K562 (cell line): ENCODE measurements at regions not wholly inside any gene's neighbourhood (a gene's known extent, or its start where the extent isn't known, plus 50 kb on each side); places are given as distances from the start of the nearest gene placed in this dataset.

ENCODE experiments used
- CBX1 ChIP-seq: sonication (generic); IDR thresholded peaks from 2 replicates; pipeline ENCODE4 v1.6.1; 2016; ENCODE audit warnings: antibody characterized with exemption, low read depth, mild to moderate bottlenecking
- EZH2 ChIP-seq: IDR thresholded peaks from 2 replicates; pipeline ENCODE4 v1.6.1; 2012; ENCODE audit warnings: low read depth, mild to moderate bottlenecking, inconsistent platforms, low read length, borderline replicate concordance
- FOXP1 ChIP-seq: sonication (generic); formaldehyde crosslinking; IDR thresholded peaks from 2 replicates; pipeline ENCODE4 v1.8.0; 2022; ENCODE audit warnings: mild to moderate bottlenecking, missing genetic modification reagents
- POLR2A ChIP-seq: fragments of 450-650 bp; conservative IDR thresholded peaks from 2 replicates; pipeline ENCODE4 v1.6.1; 2016
- REST ChIP-seq, 2 experiments: fragments of 450-650 bp; formaldehyde crosslinking in 1 of 2; IDR thresholded peaks; 2 replicates each; pipeline versions ENCODE4 v1.4.0 to v1.6.1; 2014 to 2020; ENCODE audit warnings: mild to moderate bottlenecking in 2 of 2, borderline replicate concordance in 1 of 2, low read depth in 1 of 2
- SIN3A ChIP-seq, 2 experiments: fragments of 150-350 bp in 1 of 2; IDR thresholded peaks; 2 replicates each; pipeline ENCODE4 v1.6.1; 2011 to 2016; ENCODE audit warnings: borderline replicate concordance in 2 of 2, low read depth in 2 of 2, low read length in 2 of 2, mild to moderate bottlenecking in 2 of 2, moderate library complexity in 2 of 2; ENCODE audit not compliant: control insufficient read depth in 1 of 2
- ZNF785 ChIP-seq: fragments of 250-450 bp; sonication (Bioruptor Pico); IDR thresholded peaks from 2 replicates; pipeline ENCODE4 v1.4.0; 2020; ENCODE audit warnings: mild to moderate bottlenecking
- TF ChIP-seq, protein P1 (sequence below): IDR thresholded peaks from 2 replicates; pipeline ENCODE4 v1.6.1; 2014; ENCODE audit warnings: antibody characterized with exemption
- TF ChIP-seq, protein P2 (sequence below): fragments of 250-450 bp; sonication (Bioruptor Pico); IDR thresholded peaks from 2 replicates; pipeline ENCODE4 v1.8.0; 2021; ENCODE audit warnings: mild to moderate bottlenecking, moderate library complexity
- TF ChIP-seq, protein P3 (sequence below), 3 experiments: IDR thresholded peaks in 2 of 3; conservative IDR thresholded peaks in 1 of 3; 2 replicates each; pipeline ENCODE4 v1.5.1; 2011 to 2012; ENCODE audit warnings: low read length in 3 of 3, mild to moderate bottlenecking in 3 of 3, control low read depth in 2 of 3, improper control_type of control experiment in 1 of 3, inconsistent platforms in 1 of 3, low read depth in 1 of 3, mixed read lengths in 1 of 3, moderate library complexity in 1 of 3; ENCODE audit not compliant: insufficient read depth in 2 of 3

DNA sequence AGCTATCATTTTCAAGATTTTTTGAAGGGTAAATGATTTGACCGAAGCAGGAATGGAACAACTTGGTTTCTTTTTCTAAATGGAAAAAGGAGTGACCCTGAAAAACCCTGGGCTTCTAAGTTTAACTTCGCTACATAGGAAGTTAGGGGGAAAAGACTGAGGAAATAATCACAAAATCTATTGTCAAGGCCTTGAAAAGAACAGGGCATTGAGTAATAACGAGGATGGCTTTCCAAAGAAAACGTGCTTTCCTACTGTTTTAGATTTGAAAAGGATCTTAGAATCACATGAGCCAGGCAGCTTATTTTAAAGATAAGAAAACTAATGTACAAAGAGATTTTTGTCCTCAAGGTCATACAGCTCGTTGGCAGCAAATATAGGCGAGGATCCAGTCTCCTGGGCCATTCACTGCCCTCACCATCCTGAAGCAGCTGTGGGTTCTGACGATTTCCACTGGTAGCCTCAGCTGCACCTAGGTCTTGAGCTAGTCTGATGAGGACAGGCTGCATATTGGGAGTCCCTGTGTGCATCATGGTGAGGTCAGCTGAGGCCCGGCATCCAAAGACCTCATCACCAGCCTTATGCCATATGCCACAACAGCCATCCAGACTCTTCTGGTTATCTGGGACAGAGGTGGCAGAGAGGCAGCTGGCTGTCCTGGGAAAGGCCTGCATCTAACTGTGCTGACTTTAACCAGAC lies 384.7 kb upstream of the NRP1 start:
- TF ChIP-seq POLR2A (no peak), SIN3A (IDR thresholded peaks at IDR 0.05; ENCODE audit: borderline replicate concordance in 2 of 2, control insufficient read depth in 1 of 2, low read depth in 2 of 2, low read length in 2 of 2) (no peak), CBX1 (no peak), REST (IDR thresholded peaks at IDR 0.05; ENCODE audit: borderline replicate concordance) (no peak), REST (CRISPR knock-in tag; IDR thresholded peaks at IDR 0.05; ENCODE audit: low read depth) (no peak), ZNF785 (CRISPR knock-in tag) (no peak), EZH2 (no peak), FOXP1 (CRISPR knock-in tag) (no peak)
- TF ChIP-seq, protein P1, sequence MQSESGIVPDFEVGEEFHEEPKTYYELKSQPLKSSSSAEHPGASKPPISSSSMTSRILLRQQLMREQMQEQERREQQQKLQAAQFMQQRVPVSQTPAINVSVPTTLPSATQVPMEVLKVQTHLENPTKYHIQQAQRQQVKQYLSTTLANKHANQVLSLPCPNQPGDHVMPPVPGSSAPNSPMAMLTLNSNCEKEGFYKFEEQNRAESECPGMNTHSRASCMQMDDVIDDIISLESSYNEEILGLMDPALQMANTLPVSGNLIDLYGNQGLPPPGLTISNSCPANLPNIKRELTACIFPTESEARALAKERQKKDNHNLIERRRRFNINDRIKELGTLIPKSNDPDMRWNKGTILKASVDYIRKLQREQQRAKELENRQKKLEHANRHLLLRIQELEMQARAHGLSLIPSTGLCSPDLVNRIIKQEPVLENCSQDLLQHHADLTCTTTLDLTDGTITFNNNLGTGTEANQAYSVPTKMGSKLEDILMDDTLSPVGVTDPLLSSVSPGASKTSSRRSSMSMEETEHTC = no peak
- TF ChIP-seq, protein P2, sequence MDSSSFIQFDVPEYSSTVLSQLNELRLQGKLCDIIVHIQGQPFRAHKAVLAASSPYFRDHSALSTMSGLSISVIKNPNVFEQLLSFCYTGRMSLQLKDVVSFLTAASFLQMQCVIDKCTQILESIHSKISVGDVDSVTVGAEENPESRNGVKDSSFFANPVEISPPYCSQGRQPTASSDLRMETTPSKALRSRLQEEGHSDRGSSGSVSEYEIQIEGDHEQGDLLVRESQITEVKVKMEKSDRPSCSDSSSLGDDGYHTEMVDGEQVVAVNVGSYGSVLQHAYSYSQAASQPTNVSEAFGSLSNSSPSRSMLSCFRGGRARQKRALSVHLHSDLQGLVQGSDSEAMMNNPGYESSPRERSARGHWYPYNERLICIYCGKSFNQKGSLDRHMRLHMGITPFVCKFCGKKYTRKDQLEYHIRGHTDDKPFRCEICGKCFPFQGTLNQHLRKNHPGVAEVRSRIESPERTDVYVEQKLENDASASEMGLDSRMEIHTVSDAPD (CRISPR knock-in tag) = no peak
- TF ChIP-seq, protein P3, sequence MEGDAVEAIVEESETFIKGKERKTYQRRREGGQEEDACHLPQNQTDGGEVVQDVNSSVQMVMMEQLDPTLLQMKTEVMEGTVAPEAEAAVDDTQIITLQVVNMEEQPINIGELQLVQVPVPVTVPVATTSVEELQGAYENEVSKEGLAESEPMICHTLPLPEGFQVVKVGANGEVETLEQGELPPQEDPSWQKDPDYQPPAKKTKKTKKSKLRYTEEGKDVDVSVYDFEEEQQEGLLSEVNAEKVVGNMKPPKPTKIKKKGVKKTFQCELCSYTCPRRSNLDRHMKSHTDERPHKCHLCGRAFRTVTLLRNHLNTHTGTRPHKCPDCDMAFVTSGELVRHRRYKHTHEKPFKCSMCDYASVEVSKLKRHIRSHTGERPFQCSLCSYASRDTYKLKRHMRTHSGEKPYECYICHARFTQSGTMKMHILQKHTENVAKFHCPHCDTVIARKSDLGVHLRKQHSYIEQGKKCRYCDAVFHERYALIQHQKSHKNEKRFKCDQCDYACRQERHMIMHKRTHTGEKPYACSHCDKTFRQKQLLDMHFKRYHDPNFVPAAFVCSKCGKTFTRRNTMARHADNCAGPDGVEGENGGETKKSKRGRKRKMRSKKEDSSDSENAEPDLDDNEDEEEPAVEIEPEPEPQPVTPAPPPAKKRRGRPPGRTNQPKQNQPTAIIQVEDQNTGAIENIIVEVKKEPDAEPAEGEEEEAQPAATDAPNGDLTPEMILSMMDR (IDR thresholded peaks at IDR 0.05 in 2 of 3, conservative IDR thresholded peaks at IDR 0.05 in 1 of 3; ENCODE audit: insufficient read depth in 2 of 3, low read depth in 1 of 3, low read length in 3 of 3) = no peak
